Coronary artery (tissue), 2 donors: ENCODE measurements at regions not wholly inside any gene's neighbourhood (a gene's known extent, or its start where the extent isn't known, plus 50 kb on each side); places are given as distances from the start of the nearest gene placed in this dataset.

Source experiments
- DNase-seq: peaks from one replicate; pipeline ENCODE4 v3.0.0-alpha.2; 2017; ENCODE audit warnings: low spot score
- H3K27ac ChIP-seq, 2 donors: fragments of 200-600 bp; sonication (generic); one replicate each; pipeline ENCODE4 v1.5.1; 2016 to 2019
- H3K4me3 ChIP-seq: fragments of 200-600 bp; sonication (generic); 2 replicates; pipeline ENCODE4 v1.5.1; 2016; ENCODE audit warnings: mild to moderate bottlenecking, moderate library complexity
- TF ChIP-seq, protein P1 (sequence below): fragments of 200-600 bp; sonication (generic); IDR thresholded peaks from one replicate; pipeline ENCODE4 v1.5.1; 2019; ENCODE audit warnings: antibody characterized with exemption

- peak; percentile 54 for DNase-seq
Observed at GRCh38 chr20:24765316-24766142, 183.5 kb upstream of the CST7 start.

GRCh38 chr20:24766143-24766527 lies 182.9 kb upstream of the CST7 start:
- Histone ChIP-seq H3K27ac (no peak overlapping the region), H3K4me3 (no peak overlapping the region)
- TF ChIP-seq, protein P1, sequence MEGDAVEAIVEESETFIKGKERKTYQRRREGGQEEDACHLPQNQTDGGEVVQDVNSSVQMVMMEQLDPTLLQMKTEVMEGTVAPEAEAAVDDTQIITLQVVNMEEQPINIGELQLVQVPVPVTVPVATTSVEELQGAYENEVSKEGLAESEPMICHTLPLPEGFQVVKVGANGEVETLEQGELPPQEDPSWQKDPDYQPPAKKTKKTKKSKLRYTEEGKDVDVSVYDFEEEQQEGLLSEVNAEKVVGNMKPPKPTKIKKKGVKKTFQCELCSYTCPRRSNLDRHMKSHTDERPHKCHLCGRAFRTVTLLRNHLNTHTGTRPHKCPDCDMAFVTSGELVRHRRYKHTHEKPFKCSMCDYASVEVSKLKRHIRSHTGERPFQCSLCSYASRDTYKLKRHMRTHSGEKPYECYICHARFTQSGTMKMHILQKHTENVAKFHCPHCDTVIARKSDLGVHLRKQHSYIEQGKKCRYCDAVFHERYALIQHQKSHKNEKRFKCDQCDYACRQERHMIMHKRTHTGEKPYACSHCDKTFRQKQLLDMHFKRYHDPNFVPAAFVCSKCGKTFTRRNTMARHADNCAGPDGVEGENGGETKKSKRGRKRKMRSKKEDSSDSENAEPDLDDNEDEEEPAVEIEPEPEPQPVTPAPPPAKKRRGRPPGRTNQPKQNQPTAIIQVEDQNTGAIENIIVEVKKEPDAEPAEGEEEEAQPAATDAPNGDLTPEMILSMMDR, result no peak
- no peak for DNase-seq

More at GRCh38 chr20:24765316-24766142, 183.5 kb upstream of the CST7 start:
- TF ChIP-seq, protein P1, result no peak
- no peak overlapping the region for H3K4me3 ChIP-seq
- no peak overlapping the region for H3K27ac ChIP-seq

DNA sequence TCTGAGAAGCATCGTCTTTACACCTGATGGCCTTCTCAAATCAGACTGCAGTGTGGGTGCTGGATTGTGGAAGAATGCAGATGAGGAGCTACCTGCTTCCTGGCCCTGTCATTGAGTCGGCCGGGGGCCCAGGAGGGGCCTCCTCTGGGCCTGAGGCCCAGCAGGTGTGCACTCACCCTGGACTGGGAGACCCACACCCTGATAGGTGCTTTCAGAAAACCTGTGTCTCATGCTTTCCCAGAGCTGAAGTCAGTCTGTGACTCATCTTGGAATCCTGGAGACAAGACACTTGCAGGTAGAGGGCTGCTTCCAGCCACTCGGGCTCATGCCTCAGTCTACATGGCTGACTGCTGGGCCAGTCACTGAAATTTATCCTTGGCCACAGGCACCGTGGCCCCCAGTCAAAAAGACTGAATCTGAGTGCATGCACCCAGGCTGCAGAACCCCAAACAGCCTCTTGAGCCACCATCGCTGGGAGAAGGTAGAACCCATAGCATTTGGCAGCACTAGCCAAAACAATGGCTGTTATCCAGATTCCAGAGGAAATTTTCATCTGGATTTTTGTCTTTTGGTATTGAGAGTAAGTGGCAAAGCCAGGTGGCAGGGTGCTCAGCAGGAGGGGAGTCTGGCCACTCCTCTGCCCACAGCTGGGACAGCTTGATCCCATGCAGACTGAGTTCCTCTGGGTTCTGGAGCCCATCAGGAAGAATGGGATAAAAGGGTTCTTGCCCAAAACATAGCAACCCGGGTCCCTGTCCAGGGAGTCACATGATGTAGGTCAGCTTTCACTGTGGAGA lies 182.0 kb upstream of the CST7 start:
- TF ChIP-seq, protein P1, result no peak
- no peak overlapping the region for H3K27ac ChIP-seq
- DNase-seq, result peak; percentile 45
- no peak overlapping the region for H3K4me3 ChIP-seq

DNA sequence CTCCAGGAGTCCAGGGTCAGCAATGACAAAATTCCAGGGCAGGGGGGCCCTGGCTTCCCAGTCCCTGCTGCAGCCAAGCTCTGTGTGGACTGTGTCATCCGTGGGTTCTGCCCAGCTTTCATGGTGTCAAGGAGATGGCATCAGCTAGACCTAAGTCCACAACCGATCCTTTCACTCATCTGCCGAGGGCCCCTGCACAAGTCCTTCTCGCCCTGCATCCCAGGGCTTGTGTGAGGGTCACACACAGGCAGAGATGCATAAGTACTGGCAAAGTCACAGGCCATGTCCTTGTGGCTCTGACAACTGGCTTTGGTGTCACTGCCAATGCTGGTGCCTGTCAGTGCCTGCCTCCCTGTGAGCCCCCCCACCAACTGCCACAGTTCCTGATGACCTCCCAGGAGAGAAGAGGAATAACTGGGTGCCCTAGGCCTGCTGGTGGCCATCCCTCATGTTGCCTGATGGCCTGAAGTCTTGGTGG lies 181.4 kb upstream of the CST7 start:
- H3K4me3 ChIP-seq, result no peak overlapping the region
- TF ChIP-seq, protein P1, result no peak
- H3K27ac ChIP-seq, result no peak overlapping the region
- peak; percentile 65 for DNase-seq

DNA sequence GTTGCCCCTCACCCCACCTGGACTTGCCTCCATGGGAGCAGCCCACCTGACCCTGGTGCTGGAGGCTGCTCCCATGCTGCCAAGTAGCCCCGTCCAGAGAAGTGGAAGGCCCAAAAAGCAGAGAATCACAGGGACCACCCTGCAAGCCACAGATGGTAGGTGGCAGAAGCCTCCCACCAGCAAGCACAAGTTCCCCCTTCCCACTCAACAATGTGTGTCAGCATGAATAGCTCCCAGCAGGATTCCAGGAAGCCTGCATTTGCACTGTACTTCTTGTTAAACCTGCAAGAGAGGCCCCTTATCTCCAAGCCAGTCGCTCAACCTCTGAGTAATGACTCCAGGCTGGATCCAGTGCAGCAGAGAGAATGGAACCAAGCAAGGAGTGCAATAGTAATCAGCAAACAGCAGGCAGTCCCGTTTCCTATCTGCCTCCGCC lies 180.8 kb upstream of the CST7 start:
- Histone ChIP-seq H3K4me3 (no peak overlapping the region), H3K27ac (no peak overlapping the region)
- peak; percentile 43 for DNase-seq
- TF ChIP-seq, protein P1, result no peak

DNA sequence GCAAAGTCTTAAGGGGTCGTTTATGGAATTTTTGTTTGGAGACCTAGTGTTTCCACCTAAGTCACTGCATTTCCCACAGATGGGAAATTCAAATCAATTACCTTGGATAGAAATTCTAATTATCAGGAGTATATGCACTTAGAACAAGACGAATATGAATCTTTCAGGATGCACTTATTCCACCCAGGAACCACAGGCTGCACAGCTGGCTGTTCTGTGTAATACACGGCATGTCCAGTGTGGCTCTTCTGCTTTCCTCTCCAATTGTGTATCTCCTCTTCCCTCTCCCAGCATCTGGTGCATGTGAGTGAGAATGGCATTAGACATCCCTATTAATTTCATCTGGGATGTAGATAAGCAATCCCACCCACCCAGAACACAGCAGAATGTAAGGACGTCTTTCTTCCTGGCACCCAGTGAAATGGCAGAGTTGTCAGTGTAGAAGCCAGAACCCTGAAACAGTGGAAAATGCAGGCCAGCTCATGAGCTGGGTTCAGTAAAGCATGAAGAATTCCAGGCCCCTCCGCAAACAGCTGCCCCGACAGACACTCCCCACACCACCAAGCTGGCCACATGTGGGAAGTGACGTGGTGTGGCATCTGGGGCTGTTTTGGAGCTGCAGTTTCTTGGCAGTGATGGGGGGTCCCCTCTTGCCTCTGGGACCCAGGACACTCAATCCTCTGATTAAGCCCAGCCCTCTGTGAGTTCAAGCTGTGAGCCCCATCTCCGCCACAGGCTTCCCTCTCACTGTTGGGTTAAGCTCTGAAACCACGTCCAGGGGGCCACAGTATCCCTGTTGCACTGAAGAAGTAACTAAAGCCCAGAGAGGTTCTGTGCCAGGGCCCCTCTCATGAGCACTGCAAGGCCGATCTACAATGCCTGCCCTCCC lies 180.1 kb upstream of the CST7 start:
- Histone ChIP-seq H3K4me3 (no peak overlapping the region), H3K27ac (no peak overlapping the region)
- TF ChIP-seq, protein P1, result no peak
- peak; percentile 45 for DNase-seq
